ENCODE measurements at regions not wholly inside any gene's neighbourhood (a gene's known extent, or its start where the extent isn't known, plus 50 kb on each side); places are given as distances from the start of the nearest gene placed in this dataset.
A peak's percentile ranks its signal among the peaks of the same experiment; 100 is the strongest.

DNA sequence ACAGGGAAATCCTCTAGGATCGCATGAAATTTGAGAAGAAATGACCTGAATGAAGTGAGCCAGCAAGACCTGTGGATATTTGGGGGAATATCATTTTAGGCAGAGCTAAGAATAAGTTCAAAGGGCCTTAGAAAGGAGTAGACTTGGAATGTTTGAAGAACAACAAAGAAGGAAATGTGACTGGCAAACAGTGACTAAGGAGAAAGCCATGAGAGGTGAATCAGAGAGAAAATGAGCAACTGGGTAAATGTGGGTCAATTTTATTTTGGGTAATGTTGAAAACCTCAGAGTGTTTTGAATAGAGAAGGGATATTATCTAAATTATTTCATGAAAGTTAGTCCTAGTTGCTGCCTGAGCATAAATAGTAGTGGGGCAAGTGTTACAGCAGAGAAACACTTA, 672.8 kb downstream of the LMO4 start:
- DNase-seq (ENCODE audit: low read depth): peak; percentile 14

DNA sequence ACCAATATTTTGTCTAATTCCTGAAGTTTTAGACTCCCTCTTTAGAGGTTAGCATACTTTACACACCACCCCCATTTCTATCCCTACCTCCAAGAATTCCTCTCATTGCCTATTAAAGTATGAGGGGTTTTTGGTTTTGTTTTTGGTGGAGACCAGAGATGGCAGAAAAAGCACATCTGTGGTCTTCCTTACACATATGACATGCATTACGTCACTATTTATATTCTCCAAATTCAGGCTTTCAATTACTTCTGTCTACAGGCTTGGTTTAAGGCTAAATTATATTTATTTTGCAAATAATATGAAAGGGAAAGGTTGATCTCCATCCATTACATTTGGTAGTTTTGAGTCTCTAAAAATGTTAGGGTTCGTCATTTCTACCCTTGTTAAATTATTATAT, 674.6 kb downstream of the LMO4 start:
- DNase-seq (ENCODE audit: low read depth): no peak

DNA sequence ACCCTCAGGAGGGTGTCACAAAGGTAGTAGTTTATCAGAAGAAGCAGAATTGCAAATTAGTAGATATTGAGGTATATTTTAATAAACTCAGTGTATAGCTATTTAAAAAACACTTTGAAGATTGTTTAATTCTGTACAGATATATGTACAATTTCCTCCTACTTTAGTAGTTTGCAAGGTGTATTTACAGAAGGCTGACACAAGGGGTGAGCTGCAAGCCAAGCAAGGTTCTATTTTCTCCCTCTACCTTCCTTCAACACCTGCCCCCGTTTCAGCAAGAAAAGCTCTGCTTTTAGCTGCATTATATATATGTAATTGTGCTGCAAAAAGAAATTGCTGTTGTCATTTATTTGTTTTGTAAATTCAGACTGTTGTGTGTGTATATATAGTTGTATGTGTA, 674.2 kb upstream of the PKN2 start:
- DNase-seq (ENCODE audit: low read depth): no peak

DNA sequence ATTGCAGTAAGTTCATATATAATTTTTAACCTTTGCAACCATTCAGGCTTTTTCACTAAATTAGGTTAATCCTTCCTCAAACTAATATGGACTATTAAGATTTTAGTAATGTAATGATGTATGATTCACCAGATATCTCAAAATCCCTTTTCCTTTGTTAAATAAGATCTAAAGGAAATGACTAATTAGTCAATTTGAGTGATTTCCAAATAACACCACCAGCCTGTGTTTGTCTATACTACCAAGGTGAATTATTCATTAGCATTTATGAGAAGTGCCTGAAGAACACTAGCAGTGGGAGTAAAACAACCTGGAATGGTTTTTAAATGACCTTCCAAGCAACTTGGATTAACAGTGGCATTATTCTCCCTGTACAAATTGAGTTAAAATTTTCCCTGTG, 670.6 kb upstream of the PKN2 start:
- DNase-seq (ENCODE audit: low read depth): no peak

DNA sequence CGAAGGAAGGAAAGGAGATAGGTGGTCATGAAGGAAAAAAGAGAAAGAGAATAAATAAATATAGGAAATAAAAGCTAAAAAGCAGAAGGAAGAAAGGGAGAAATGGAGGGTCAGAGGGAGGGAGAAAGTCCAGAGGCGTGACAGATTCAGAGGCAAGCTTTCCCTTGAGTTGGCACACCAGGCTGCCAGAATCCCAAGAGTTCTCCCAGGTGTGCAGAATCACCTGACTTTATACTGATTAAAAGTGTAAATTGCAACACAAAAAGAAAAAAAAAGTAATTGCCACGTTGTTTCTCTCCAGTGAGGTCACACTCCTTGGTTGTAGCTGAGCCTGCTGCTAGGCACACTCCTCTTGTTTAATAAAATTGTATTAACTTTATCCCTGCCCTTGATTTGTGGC, 669.9 kb upstream of the PKN2 start:
- no peak for DNase-seq (ENCODE audit: low read depth)

DNA sequence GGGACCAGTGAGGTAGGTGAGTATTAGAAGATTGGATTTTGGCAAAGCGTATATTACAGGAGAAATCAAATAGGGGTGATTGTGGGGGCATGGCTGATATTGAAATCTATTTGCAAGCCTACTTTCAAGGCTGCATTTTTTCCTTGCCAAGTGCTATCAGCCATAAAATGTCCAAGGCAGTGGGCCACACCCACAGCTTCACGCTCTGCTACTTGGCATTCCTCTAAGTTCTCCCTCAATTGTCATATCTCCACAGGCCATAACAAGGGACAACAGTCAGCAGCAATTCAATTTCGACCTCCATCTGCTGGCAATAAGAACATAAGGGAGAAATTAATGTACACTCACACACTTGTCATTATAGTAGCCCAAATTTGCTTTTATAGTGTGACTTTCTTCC, 667.1 kb upstream of the PKN2 start:
- DNase-seq (ENCODE audit: low read depth): no peak

DNA sequence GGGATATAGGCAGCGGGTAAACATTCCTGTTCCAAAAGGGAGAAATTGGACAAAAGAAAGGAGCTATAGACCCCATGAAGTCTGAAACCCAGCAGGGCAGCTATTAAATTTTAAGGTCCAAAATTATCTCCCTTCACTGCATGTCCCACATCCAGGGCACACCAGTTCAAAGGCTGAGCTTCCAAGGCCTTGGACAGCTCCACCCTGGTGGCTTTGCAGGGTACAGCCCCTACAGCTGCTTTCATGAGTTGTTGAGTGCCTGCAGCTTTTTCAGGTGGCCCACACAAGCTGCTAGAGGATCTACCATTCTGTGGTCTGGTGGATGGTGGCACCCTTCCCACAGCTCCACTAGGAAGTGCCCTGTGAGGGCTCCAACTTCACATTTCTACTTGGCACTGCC, 662.5 kb upstream of the PKN2 start:
- DNase-seq (ENCODE audit: low read depth): no peak

DNA sequence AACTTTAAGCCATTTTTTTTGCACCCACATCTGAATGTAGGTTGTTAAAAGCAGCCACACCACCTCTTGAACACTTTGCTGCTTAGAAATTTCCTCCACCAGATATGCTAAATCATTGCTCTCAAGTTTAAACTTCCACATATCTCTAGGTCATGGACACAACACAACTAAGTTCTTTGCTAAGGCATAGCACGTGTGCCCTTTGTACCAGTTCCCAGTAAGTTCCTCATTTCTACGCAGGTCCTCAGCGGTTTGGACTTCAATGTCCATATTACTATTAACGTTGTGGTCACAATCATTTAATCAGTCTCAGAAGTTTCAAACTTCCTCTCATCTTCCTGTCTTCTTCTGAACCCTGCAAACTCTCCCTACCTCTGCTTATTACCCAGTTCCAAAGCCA, 661.6 kb upstream of the PKN2 start:
- DNase-seq (ENCODE audit: low read depth): no peak

DNA sequence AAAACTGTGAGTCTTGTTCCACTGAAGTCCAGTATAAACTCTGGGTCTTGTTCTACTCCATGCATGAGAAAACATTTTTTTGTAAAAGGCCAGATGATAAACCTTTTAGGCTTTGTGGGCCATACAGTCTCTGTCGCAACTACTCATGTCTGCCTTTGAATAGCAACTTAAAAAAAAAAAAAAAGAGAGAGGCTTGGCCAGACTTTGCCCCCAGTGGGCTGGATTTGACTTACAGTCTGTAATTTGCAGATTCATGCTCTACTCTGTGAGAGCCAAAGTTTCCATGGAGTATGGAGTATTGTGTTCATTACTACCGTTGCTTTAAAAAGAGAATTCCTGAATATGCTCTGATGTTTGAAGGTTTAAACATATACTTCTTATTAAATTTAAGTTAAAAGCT, 654.9 kb upstream of the PKN2 start:
- DNase-seq (ENCODE audit: low read depth): no peak

DNA sequence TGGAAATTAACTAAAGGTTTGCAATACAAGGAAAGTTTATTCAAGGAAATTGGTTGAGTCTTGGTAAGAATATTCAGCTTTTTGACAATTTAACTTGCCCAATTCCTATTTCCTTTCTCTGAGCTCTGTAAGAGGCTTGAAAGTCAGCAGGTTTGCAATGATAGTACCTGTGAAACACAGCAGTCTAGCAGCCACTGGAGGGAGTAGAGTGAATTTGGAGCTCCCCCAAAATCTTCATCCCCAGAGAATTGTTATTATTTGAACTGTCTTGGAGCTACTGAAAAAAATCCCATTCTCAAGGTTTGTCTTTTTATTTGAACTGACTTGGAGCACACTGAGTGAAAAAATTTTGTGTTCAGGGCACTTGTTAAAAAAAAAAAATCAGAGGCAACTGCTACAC, 654.2 kb upstream of the PKN2 start:
- no peak for DNase-seq (ENCODE audit: low read depth)

DNA sequence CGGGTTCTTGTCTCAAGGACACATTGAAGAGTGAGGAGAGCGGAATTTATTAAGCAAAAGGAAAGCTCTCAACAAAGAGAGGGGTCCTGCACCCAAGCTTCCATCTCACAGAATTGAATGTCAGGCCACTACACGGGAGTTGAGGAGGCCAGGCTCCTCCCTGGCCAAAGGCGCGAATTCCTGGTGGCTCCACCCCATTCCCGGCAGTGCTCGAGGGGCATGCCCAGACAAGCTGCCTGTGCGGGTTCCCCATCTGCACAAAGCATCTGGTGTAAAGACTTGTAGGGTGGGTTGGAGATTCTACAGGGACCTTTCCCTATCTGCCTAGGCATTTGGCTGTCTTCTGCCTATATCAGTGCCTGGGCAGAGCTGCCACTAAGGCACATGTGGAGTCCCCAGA, 648.5 kb upstream of the PKN2 start:
- DNase-seq (ENCODE audit: low read depth): no peak

DNA sequence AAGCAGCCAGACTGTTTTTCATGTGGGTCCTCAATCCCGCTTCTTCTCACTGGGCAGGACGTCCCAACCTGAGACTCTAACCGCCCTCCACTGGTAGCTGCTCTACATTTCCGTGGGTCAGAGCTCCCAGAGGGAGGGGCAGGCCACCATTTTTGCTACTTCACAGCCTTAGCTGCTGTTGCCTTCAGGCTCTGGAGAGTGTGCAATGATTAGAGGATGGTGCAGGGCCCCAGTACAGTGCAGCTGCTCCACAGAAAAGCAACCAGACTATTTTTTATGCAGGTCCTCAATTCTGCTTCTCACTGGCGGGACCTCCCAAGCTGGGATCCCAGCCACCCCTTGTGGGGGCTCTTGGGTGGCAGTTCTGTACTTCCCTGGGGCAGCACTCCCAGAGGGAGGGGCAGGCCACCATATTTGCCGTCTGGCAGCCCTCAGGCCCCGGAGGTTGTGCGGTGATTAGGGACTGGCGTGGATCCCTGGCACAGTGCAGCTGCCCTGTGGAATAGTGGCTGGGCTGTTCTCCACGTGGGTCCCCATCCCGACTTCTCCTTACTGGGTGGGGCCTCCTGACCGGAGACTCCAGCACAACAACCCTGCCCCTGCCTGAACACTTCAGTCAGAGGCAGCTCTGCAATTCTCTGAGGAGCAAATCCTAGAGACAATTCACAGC, 647.6 kb upstream of the PKN2 start:
- DNase-seq (ENCODE audit: low read depth): no peak

DNA sequence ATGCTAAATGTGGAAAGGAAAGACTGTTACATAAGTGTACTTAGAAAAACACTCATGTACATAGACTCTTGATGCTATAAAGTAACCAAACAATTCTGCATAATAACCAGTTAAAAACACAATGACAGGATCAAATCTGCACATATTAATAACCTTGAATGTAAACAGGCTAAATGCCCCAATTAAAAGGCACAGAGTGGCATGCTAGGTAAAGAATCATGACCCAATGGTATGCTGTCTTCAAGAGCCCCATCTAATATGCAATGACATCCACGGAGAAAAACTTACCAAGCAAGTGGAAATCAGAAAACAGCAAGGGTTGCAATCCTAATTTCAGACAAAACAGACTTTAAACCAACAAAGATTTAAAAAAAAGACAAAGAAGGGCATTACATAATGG, 644.8 kb upstream of the PKN2 start:
- DNase-seq (ENCODE audit: low read depth): no peak

DNA sequence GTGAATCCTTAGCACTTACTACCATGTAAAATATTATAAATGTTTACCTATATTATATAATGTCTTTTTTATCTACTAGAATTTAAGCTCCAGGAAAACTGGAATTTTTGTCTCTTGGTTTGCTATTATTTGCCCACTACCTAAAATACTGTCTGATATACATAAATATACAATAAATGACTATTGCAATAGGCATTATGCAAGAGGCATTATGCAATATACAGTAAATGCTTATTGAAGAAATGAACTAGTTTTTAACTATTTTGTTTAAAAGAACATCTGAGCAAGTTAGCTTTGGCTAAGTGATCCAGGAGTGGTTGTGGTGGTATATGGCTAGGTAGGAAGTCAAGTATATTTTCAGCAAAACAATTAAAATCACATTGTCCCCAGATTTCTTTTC, 640.2 kb upstream of the PKN2 start:
- DNase-seq (ENCODE audit: low read depth): no peak

DNA sequence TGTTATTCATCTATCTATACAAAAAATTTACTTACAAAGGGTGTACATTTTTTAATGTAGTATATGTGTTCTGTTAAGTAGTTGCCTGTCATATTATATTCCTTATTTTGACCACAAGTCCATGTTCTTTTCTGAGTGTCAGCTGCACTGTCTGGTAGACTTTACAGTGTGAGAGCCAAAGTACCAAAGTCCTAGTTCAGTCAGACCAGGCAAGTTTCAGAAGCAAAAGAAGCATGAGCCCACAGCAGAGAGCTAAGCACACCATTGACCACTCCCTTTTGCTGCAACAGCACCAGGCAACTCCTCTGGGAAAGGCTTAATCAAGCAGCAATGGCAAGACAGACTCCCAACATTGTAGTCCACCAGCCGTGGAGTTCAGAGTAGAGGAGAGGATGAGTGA, 631.9 kb upstream of the PKN2 start:
- DNase-seq (ENCODE audit: low read depth): no peak

DNA sequence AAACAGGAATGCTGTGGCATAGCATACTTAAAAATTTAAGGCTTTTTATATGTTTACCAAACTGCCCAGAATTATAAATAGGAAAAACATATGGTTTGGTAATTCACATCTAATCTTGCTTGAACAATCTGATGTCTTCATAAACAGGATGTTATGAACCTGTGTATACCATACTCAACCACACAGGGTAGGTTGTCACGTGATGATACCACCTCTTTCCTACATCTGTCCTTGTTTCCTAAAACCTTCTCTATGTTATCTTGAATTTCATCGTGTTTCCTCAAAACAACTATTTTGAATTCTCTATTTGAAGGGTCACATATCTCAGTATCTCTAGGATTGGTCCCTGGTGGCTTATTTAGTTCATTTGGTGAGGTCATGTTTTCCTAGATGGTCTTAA, 631.0 kb upstream of the PKN2 start:
- DNase-seq (ENCODE audit: low read depth): no peak

DNA sequence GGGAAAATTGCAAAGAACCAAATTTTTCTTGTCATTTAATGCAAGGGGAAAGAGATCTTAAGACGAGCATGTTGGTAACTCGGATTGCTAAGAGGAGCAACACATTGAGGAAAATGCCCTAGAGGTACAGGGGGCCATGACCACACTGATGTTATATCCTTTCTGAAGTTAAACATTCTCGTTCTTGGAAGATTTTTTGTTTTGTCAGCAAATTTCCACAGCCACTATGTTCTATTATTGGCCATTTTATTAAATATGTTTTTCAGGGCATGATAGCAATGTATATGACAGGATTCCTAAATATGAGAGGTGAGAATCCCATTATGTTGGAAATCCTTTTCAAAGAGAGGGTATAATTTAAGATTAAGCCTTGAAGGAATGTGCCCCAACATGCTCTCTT, 627.2 kb upstream of the PKN2 start:
- no peak for DNase-seq (ENCODE audit: low read depth)

DNA sequence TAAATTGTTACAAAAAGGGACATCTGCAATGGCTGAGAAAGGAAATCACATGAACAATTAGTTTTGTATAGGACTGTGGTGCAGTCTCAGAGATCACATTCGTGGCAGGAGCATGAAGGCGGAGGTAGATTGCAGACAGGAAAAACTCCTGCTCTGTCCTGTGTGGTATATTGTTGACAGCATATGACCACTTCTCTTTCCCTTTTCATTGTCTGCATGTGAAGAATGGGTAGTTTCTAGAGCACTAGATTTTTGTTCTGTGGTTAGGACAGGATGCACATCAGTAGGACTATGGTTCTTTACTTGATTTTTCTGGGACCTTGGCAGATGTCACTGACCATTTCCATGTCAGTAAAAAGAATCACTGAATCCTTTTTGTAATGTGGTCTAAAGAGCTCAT, 625.9 kb upstream of the PKN2 start:
- no peak for DNase-seq (ENCODE audit: low read depth)

DNA sequence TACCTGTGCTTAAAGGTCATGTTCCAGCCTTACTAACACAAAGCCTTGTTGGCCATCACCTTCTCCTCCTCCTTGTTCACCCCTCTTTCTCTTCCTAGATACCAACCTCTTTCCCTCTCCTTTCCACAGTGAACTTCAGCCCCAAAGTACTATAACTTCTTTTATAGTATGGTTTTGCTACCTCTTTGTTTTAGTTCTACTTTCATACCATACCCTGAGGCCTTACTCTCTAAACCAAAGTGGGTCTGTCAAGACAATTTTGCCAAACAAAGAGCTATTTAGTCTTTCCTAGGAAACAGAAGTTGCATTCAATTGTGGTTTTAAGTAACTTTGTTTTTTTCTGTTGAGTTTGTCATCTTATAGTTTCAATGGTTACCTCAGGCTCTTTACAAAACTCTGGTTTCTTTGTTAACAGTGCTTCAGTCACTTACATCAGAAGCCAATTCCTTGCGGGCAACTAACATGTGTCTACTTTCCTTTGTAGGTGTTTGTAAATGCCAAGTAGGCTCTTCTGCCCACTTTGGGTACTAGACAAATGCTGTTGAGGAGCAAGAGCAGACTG, 623.9 kb upstream of the PKN2 start:
- no peak for DNase-seq (ENCODE audit: low read depth)

DNA sequence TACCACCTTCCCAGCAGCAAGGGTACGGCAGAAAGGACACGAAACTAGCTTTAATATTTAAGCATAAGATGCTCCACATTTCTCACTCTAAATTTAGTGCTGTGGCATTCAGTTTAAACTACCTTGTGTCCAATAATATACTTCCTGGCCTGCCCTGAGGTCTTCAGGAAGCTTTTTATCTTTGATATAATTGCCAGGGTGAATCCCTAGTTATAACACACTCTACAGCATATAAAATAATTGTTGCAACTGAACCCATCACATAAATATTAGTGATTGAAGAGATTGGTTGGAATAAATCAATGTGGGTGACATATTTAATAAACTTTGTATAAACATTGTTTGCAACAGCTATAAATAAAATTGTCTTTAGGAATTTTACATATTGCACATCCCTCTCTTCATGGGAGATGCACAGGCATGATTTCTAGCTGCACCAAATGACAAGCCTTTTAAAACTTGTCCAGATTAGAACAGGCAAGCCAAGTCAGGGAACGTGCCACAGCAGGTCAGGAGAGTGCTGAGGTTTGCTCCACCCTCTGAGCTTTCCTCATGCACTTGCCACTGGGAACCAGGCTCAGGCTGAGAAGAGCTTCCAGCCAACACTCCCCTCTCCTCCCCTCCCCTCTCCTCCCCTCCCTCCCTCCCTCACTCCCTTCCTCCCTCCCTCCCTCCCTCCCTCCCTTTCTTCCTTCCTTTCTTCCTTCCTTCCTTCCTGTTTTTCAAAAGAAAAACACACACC, 623.2 kb upstream of the PKN2 start:
- DNase-seq (ENCODE audit: low read depth): no peak

DNA sequence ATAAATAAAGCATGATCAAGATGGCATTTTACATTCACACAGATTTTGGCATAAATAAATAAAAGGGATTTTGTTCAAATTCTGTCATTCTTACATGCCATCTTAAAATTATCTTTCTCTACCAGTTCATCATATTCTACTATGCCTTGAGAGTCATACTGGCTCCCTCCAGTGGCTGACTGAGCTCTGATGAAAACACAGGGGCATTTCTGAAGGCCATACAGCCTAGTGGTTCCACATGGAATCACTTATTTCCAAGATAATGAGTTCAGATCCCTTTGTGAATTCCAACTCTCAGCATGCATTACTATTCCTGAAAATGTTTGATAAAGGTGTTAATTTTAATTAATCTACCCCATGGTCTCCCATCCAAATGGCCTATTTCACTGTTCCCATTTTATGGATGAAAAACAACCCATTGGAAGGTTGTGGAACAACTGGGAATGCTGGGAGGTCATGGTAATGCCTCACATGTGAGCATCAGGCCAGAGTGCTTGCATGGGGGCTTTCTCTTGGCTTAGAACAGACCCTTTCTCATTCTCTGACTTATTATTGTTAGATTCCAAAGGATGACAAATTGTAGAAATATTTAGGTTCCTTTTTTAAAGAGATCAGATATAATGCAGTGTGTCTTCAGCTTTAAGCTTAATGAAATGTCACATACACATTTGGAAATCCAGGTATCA, 622.4 kb upstream of the PKN2 start:
- peak; percentile 21 for DNase-seq (ENCODE audit: low read depth)

DNA sequence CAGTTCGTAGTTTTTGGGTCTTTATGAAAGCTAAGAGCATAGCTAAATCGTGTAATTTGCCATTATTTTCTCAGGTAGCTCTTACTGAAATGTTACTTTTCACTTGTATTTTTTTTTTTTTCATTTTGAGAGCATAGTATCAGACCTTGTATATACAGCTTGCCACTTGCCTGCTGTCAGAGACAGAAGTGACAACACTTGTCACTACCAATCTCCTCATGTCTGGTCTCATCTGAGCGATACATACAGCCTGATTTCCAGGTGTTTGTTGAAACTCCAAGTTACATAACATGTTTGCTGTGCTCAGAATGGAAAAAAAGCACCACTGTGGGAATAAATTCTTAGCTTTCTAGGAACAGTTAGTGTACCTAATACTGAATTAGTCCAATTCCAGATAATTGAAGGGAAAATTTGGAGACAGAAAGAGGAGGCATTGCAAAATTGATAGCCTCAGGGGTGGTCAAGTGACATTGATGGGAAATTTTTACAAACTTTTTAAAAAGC, 621.4 kb upstream of the PKN2 start:
- no peak for DNase-seq (ENCODE audit: low read depth)

DNA sequence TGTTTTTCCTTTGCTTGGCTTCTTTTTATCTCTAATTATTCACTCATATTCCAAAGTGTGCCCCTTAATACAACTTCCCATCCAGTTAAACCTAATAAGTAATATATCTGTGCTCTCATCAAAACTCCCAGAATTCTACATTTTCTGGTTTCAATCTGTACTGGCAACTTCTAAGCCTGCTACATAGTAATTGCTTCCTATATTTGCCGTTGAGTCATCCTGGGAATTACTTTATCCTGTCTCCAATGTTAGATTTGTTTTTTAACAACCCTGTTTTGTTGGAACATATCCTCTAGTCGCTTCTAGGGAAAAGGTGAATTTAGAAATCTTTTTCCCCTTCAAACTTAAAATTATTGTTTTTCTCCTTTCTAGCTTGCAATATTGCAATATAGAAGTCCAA, 620.5 kb upstream of the PKN2 start:
- DNase-seq (ENCODE audit: low read depth): no peak
